SK-N-SH (cell line): ENCODE measurements at regions not wholly inside any gene's neighbourhood (a gene's known extent, or its start where the extent isn't known, plus 50 kb on each side); places are given as distances from the start of the nearest gene placed in this dataset.

Source experiments
- CTCF ChIA-PET: fragments of 300-600, 350-600 bp; formaldehyde crosslinking; extraction: SDS; loops from one replicate; lab custom pipeline; 2021; lab: Yijun Ruan, JAX
- POLR2A ChIA-PET: fragments of 350-600 bp; sonication (Branson Sonifier 250); formaldehyde crosslinking; extraction: SDS; loops from one replicate; lab custom pipeline; 2020; ENCODE audit warnings: antibody characterized with exemption, inconsistent platforms; lab: Yijun Ruan, JAX
- DNase-seq: peaks from one replicate; pipeline ENCODE4 v3.0.0; 2012
- H2AFZ ChIP-seq: fragments of 200-600 bp; sonication (generic); 2 replicates; pipeline ENCODE4 v1.8.1; 2016; ENCODE audit warnings: antibody characterized with exemption, mild to moderate bottlenecking, low read depth
- H3F3A ChIP-seq: fragments of 200-600 bp; sonication (generic); replicated peaks from 2 replicates; pipeline ENCODE3; 2016; ENCODE audit warnings: antibody characterized with exemption, mild to moderate bottlenecking; ENCODE audit not compliant: insufficient read depth
- H3K27ac ChIP-seq, 2 experiments: fragments of 200-500 bp in 1 of 2; fragments of 200-600 bp in 1 of 2; sonication (Bioruptor generic) in 1 of 2; sonication (generic), shearing (Covaris generic) in 1 of 2; 2 replicates each; pipeline versions ENCODE4 v1.5.1 to v1.6.1; 2014 to 2016; ENCODE audit warnings: low read depth in 2 of 2, inconsistent platforms in 1 of 2, low read length in 1 of 2, mild to moderate bottlenecking in 1 of 2, mixed read lengths in 1 of 2
- H3K27me3 ChIP-seq: fragments of 200-600 bp; sonication (generic), shearing (Covaris generic); 2 replicates; pipeline ENCODE4 v1.6.1; 2016; ENCODE audit warnings: mixed run types; ENCODE audit not compliant: insufficient read depth
- H3K36me3 ChIP-seq, 2 experiments: fragments of 200-500 bp in 1 of 2; fragments of 200-600 bp in 1 of 2; sonication (Bioruptor generic) in 1 of 2; sonication (generic) in 1 of 2; replicated peaks in 1 of 2; 2 replicates each; pipeline versions ENCODE3 to v1.5.1; 2014 to 2016; ENCODE audit warnings: low read length in 1 of 2, mild to moderate bottlenecking in 1 of 2; ENCODE audit not compliant: insufficient read depth in 2 of 2, control insufficient read depth in 1 of 2
- H3K4me1 ChIP-seq, 2 experiments: fragments of 200-500 bp in 1 of 2; fragments of 200-600 bp in 1 of 2; sonication (Bioruptor generic) in 1 of 2; sonication (generic), shearing (Covaris generic) in 1 of 2; 2 replicates each; pipeline versions ENCODE4 v1.5.1 to v1.6.1; 2014 to 2016; ENCODE audit warnings: low read depth in 1 of 2, low read length in 1 of 2, mixed run types in 1 of 2; ENCODE audit not compliant: insufficient read depth in 2 of 2, control insufficient read depth in 1 of 2
- H3K4me2 ChIP-seq: fragments of 200-600 bp; sonication (generic), shearing (Covaris generic); 2 replicates; pipeline ENCODE4 v1.6.1; 2017; ENCODE audit warnings: mixed run types
- H3K4me3 ChIP-seq, 2 experiments: fragments of 200-500 bp in 1 of 2; fragments of 200-600 bp in 1 of 2; sonication (Bioruptor generic) in 1 of 2; sonication (generic), shearing (Covaris generic) in 1 of 2; 2 replicates each; pipeline versions ENCODE4 v1.5.1 to v1.8.1; 2014 to 2016; ENCODE audit warnings: low read depth in 2 of 2, inconsistent platforms in 1 of 2, low read length in 1 of 2, mild to moderate bottlenecking in 1 of 2, mixed read lengths in 1 of 2, moderate library complexity in 1 of 2
- H3K79me2 ChIP-seq: fragments of 200-600 bp; sonication (generic); 2 replicates; pipeline ENCODE4 v1.8.1; 2017; ENCODE audit warnings: mild to moderate bottlenecking; ENCODE audit not compliant: insufficient read depth
- H3K9ac ChIP-seq: fragments of 200-600 bp; sonication (generic); 2 replicates; pipeline ENCODE4 v1.6.1; 2017; ENCODE audit warnings: mixed run types
- H3K9me2 ChIP-seq: fragments of 200-600 bp; sonication (generic); 2 replicates; pipeline ENCODE4 v1.6.1; 2017; ENCODE audit warnings: mixed run types
- H3K9me3 ChIP-seq: fragments of 200-600 bp; sonication (generic); 2 replicates; pipeline ENCODE4 v1.6.1; 2017; ENCODE audit warnings: mixed run types, mild to moderate bottlenecking, moderate library complexity
- H4K20me1 ChIP-seq: fragments of 200-600 bp; sonication (generic); 2 replicates; pipeline ENCODE4 v1.6.1; 2017; ENCODE audit warnings: mild to moderate bottlenecking, mixed run types; ENCODE audit not compliant: insufficient read depth
- CHD2 ChIP-seq: fragments of 150-350 bp; IDR thresholded peaks from 2 replicates; pipeline ENCODE4 v1.6.1; 2018; ENCODE audit warnings: low read length; ENCODE audit not compliant: partially characterized antibody
- FOXJ3 ChIP-seq: sonication (generic); formaldehyde crosslinking; IDR thresholded peaks from 2 replicates; pipeline ENCODE4 v1.5.1; 2020; ENCODE audit warnings: mild to moderate bottlenecking, missing genetic modification reagents
- FOXM1 ChIP-seq: IDR thresholded peaks from 2 replicates; pipeline ENCODE4 v1.4.0; 2012; ENCODE audit warnings: low read depth, mild to moderate bottlenecking
- MAX ChIP-seq: IDR thresholded peaks from 2 replicates; pipeline ENCODE4 v1.4.0; 2012; ENCODE audit warnings: low read depth
- MEF2A ChIP-seq: IDR thresholded peaks from 2 replicates; pipeline ENCODE4 v1.4.0; 2012; ENCODE audit warnings: low read depth, borderline replicate concordance
- NRF1 ChIP-seq: IDR thresholded peaks from 2 replicates; pipeline ENCODE4 v1.6.1; 2012; ENCODE audit warnings: low read depth, mild to moderate bottlenecking, low read length
- PBX3 ChIP-seq: IDR thresholded peaks from 2 replicates; pipeline ENCODE4; 2012
- RCOR1 ChIP-seq: fragments of 150-350 bp; IDR thresholded peaks from 2 replicates; pipeline ENCODE4 v1.6.1; 2017; ENCODE audit warnings: antibody characterized with exemption, low read length
- REST ChIP-seq: IDR thresholded peaks from 2 replicates; pipeline ENCODE4 v1.6.1; 2012; ENCODE audit warnings: mild to moderate bottlenecking, low read depth, low read length, moderate library complexity
- RFX5 ChIP-seq: IDR thresholded peaks from 2 replicates; pipeline ENCODE4 v1.6.1; 2012; ENCODE audit warnings: mild to moderate bottlenecking, improper control_type of control experiment, low read length
- SMC3 ChIP-seq: IDR thresholded peaks from 2 replicates; pipeline ENCODE4 v1.6.1; 2012; ENCODE audit warnings: low read depth, low read length, improper control_type of control experiment
- TCF12 ChIP-seq: IDR thresholded peaks from 2 replicates; pipeline ENCODE4 v1.4.0; 2012
- TEAD4 ChIP-seq: IDR thresholded peaks from 2 replicates; pipeline ENCODE4 v1.4.0; 2012; ENCODE audit warnings: mild to moderate bottlenecking, borderline replicate concordance; ENCODE audit not compliant: insufficient read depth
- YY1 ChIP-seq: IDR thresholded peaks from 2 replicates; pipeline ENCODE4 v1.4.0; 2012; ENCODE audit warnings: low read depth, mild to moderate bottlenecking
- ZBTB33 ChIP-seq: IDR thresholded peaks from 2 replicates; pipeline ENCODE4 v1.4.0; 2012; ENCODE audit warnings: low read depth, borderline replicate concordance
- WGBS: methylation state at CpG from one replicate; pipeline ENCODE4 v1.1.6; 2017; ENCODE audit warnings: low lambda C conversion rate; 5-methylcytosine and 5-hydroxymethylcytosine counted together
- TF ChIP-seq, protein P1 (sequence below): fragments of 150-350 bp; IDR thresholded peaks from 2 replicates; pipeline ENCODE4 v1.6.1; 2016; ENCODE audit warnings: mild to moderate bottlenecking, low read depth, low read length

DNA sequence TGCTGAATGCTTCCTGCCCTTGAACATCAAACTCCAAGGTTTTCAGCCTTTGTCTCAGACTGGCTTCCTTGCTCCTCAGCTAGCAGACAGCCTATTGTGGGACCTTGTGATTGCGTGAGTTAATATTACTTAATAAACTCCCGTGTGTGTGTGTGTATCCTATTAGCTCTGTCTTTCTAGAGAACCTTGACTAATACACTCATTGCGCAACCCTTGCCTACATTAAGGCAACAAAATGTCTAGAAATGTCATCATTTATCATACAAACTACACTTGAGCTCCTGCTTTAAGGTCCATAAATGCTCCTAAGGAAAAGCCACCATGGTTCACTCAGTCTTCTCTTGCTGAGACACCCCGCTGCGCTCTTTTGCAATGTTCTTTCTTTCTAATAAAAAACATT lies 2861.0 kb downstream of the PCDH9 start:
- Histone ChIP-seq H3K27ac (no peak overlapping the region), H3K79me2 (no peaks in the 10 kb centered on the region), H3K4me2 (no peak overlapping the region), H3K36me3 (no peaks in the 10 kb centered on the region), H3K4me3 (no peak overlapping the region), H3F3A (no peaks in the 10 kb centered on the region), H2AFZ (no peak overlapping the region), H3K4me1 (no peaks in the 10 kb centered on the region), H3K9ac (no peak overlapping the region), H4K20me1 (no peaks in the 10 kb centered on the region), H3K9me3 (no peaks in the 10 kb centered on the region), H3K27me3 (no peaks in the 10 kb centered on the region), H3K9me2 (no peaks in the 10 kb centered on the region)
- ChIA-PET CTCF (no interaction called here), POLR2A (no interaction called here)
- WGBS, result 88% methylated on average over 5 of the region's 5 CpGs
- TF ChIP-seq RCOR1 (no peak), FOXM1 (no peak), MAX (no peak), RFX5 (no peak), FOXJ3 (no peak), YY1 (no peak), CHD2 (no peak), REST (no peak), PBX3 (no peak), TEAD4 (no peak)
- TF ChIP-seq, protein P1, sequence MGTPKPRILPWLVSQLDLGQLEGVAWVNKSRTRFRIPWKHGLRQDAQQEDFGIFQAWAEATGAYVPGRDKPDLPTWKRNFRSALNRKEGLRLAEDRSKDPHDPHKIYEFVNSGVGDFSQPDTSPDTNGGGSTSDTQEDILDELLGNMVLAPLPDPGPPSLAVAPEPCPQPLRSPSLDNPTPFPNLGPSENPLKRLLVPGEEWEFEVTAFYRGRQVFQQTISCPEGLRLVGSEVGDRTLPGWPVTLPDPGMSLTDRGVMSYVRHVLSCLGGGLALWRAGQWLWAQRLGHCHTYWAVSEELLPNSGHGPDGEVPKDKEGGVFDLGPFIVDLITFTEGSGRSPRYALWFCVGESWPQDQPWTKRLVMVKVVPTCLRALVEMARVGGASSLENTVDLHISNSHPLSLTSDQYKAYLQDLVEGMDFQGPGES, result no peak
- DNase-seq, result no peak

- Histone ChIP-seq H3K9me3 (no peaks in the 10 kb centered on the region), H3K9me2 (no peaks in the 10 kb centered on the region), H3K79me2 (no peaks in the 10 kb centered on the region), H3K9ac (no peak overlapping the region), H2AFZ (no peak overlapping the region), H3K36me3 (no peaks in the 10 kb centered on the region), H3F3A (no peaks in the 10 kb centered on the region), H3K27ac (no peak overlapping the region), H4K20me1 (no peaks in the 10 kb centered on the region), H3K4me3 (no peak overlapping the region), H3K27me3 (no peaks in the 10 kb centered on the region), H3K4me2 (no peak overlapping the region), H3K4me1 (no peaks in the 10 kb centered on the region)
- ChIA-PET CTCF (no interaction called here), POLR2A (no interaction called here)
- no peak for DNase-seq
- WGBS, result 73% methylated on average over 2 of the region's 2 CpGs
- TF ChIP-seq MEF2A, result no peak
- no peak for TF ChIP-seq TCF12
- TF ChIP-seq NRF1, result no peak
- no peak for TF ChIP-seq CHD2
- TF ChIP-seq PBX3, result no peak
- TF ChIP-seq, protein P1, result no peak
- TF ChIP-seq MAX, result no peak
- no peak for TF ChIP-seq ZBTB33
- TF ChIP-seq FOXM1, result no peak
- TF ChIP-seq SMC3, result no peak
Measured at GRCh38 chr13:64362564-64362963, 2867.6 kb downstream of the PCDH9 start.
